OCI-LY3 (cell line): ENCODE measurements at regions not wholly inside any gene's neighbourhood (a gene's known extent, or its start where the extent isn't known, plus 50 kb on each side); places are given as distances from the start of the nearest gene placed in this dataset.

Experiments
- H2AFZ ChIP-seq: fragments of 200-600, 300-600 bp; shearing (Covaris generic); 2 replicates; pipeline ENCODE4 v1.6.0; 2014; ENCODE audit warnings: antibody characterized with exemption, low read depth, low read length
- H3K27ac ChIP-seq: fragments of 200-600, 300-600 bp; sonication (generic); 2 replicates; pipeline ENCODE4 v1.5.1; 2014; ENCODE audit warnings: mild to moderate bottlenecking, low read length, moderate library complexity, mixed read lengths
- H3K27me3 ChIP-seq: fragments of 200-600, 300-600 bp; sonication (generic); 2 replicates; pipeline ENCODE4 v1.6.1; 2014; ENCODE audit warnings: low read depth, low read length, mixed read lengths
- H3K36me3 ChIP-seq: fragments of 200-600, 300-600 bp; sonication (generic); replicated peaks from 2 replicates; pipeline ENCODE3; 2014; ENCODE audit warnings: low read depth, low read length, mixed read lengths
- H3K4me1 ChIP-seq: fragments of 300-600, 200-600 bp; sonication (generic); 2 replicates; pipeline ENCODE4 v1.6.1; 2014; ENCODE audit warnings: low read length, mixed read lengths
- H3K4me2 ChIP-seq: fragments of 200-600, 300-600 bp; sonication (generic); 2 replicates; pipeline ENCODE4 v1.6.1; 2014; ENCODE audit warnings: low read length, mixed read lengths
- H3K4me3 ChIP-seq: fragments of 300-600, 200-600 bp; sonication (generic); 2 replicates; pipeline ENCODE4 v1.5.1; 2014; ENCODE audit warnings: antibody characterized with exemption, mild to moderate bottlenecking, low read length, moderate library complexity
- H3K79me2 ChIP-seq: fragments of 300-600, 200-600 bp; shearing (Covaris generic); 2 replicates; pipeline ENCODE4 v1.6.1; 2014; ENCODE audit warnings: mild to moderate bottlenecking, low read length, mixed read lengths
- H3K9ac ChIP-seq: fragments of 300-600, 200-600 bp; shearing (Covaris generic); 2 replicates; pipeline ENCODE4 v1.6.0; 2014; ENCODE audit warnings: mild to moderate bottlenecking, low read length, moderate library complexity
- H3K9me3 ChIP-seq: fragments of 200-600, 300-600 bp; shearing (Covaris generic); 2 replicates; pipeline ENCODE4 v1.6.1; 2014; ENCODE audit warnings: low read length, mixed read lengths; ENCODE audit not compliant: insufficient read depth
- H4K20me1 ChIP-seq: fragments of 200-600, 300-600 bp; sonication (generic); 2 replicates; pipeline ENCODE4 v1.6.1; 2016; ENCODE audit warnings: low read length, mixed read lengths; ENCODE audit not compliant: insufficient read depth
- EZH2phosphoT487 ChIP-seq: fragments of 200-600 bp; shearing (Covaris generic); IDR thresholded peaks from 2 replicates; pipeline ENCODE4 v1.6.1; 2018; ENCODE audit warnings: antibody characterized with exemption, mixed run types, low read depth
- TF ChIP-seq, protein P1 (sequence below): fragments of 200-600, 300-600 bp; sonication (generic); IDR thresholded peaks from 2 replicates; pipeline ENCODE4 v1.5.1; 2014; ENCODE audit warnings: antibody characterized with exemption, low read length, low read depth

DNA sequence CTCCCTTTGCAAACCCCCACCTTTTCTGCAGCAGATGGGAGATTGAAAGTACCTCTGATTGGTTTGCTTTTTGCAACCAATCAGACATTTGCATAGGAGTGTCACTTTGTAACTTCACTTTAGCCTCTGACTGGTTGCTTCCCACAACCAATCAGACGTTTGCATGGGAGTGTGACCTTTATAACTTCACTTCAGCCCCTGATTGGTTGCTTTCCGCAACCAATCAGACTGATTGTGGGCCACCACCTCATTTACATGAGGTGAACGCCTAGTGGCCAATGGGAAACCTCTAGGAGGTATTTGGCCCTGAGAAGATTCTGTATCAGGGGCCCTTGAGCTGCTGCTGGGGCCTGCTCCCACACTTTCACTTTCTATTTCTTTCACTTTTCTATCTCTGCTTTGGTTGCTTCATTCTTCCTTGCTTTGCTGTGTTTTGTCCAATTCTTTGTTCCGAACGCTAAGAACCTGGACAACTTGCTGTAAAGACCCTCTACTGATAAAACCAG is 106.0 kb upstream of the PRICKLE1 start:
- Histone ChIP-seq H3K27ac (no peak overlapping the region), H4K20me1 (no peaks in the 10 kb centered on the region), H3K9ac (no peak overlapping the region), H3K4me1 (no peaks in the 10 kb centered on the region), H3K79me2 (no peaks in the 10 kb centered on the region), H3K4me2 (no peak overlapping the region), H3K9me3 (no peaks in the 10 kb centered on the region), H2AFZ (no peak overlapping the region), H3K36me3 (no peaks in the 10 kb centered on the region), H3K4me3 (no peak overlapping the region), H3K27me3 (no peaks in the 10 kb centered on the region)
- TF ChIP-seq EZH2phosphoT487, result no peak
- TF ChIP-seq, protein P1, sequence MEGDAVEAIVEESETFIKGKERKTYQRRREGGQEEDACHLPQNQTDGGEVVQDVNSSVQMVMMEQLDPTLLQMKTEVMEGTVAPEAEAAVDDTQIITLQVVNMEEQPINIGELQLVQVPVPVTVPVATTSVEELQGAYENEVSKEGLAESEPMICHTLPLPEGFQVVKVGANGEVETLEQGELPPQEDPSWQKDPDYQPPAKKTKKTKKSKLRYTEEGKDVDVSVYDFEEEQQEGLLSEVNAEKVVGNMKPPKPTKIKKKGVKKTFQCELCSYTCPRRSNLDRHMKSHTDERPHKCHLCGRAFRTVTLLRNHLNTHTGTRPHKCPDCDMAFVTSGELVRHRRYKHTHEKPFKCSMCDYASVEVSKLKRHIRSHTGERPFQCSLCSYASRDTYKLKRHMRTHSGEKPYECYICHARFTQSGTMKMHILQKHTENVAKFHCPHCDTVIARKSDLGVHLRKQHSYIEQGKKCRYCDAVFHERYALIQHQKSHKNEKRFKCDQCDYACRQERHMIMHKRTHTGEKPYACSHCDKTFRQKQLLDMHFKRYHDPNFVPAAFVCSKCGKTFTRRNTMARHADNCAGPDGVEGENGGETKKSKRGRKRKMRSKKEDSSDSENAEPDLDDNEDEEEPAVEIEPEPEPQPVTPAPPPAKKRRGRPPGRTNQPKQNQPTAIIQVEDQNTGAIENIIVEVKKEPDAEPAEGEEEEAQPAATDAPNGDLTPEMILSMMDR, result no peak

DNA sequence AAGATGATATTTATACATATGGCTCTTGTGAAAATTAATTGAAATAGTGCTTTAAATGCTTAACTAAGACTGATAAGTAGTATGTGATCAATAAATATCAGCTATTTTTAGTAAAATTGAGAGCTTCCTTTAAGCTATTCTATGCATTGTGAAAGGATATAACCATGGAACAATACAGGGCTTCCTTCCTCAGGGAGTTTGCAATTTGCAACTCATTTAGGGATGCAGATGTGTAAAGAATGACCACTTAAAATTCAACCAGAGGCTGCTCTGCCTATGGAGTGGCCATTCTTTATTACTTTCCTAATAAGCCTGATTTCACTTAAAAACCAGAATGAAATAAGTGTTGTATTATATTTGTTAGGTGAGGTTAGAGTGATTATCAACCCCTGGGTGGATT is 103.2 kb upstream of the PRICKLE1 start:
- Histone ChIP-seq H4K20me1 (no peaks in the 10 kb centered on the region), H3K36me3 (no peaks in the 10 kb centered on the region), H3K4me1 (no peaks in the 10 kb centered on the region), H2AFZ (no peak overlapping the region), H3K4me3 (no peak overlapping the region), H3K27ac (no peak overlapping the region), H3K4me2 (no peak overlapping the region), H3K79me2 (no peaks in the 10 kb centered on the region), H3K9me3 (no peaks in the 10 kb centered on the region), H3K27me3 (no peaks in the 10 kb centered on the region), H3K9ac (no peak overlapping the region)
- no peak for TF ChIP-seq EZH2phosphoT487
- TF ChIP-seq, protein P1, result no peak

DNA sequence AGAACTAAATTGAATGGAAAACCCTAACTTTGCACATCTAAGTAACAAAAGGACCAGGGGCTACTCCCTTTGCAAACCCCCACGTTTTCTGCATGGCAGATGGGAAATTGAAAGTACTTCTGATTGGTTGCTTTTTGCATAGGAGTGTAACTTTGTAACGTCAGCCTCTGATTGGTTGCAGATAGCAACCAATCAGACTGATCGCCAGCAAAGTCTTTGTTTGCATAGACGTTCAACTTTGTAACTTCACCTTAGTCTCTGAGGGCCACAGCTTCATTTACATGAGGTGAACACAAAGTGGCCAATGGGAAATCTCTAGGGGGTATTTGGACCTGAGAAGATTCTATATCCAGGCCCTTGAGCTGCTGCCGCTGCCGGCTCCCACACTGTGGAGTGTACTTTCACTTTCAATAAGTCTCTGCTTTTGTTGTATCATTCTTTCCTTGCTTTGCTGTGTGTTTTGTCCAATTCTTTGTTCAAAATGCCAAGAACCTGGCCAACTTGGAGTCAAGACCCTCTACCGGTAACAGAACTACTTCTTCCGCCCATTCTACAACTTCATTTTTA is 102.5 kb upstream of the PRICKLE1 start:
- H2AFZ ChIP-seq, result no peak overlapping the region
- H3K27me3 ChIP-seq, result no peaks in the 10 kb centered on the region
- H3K9ac ChIP-seq, result no peak overlapping the region
- TF ChIP-seq EZH2phosphoT487, result no peak
- TF ChIP-seq, protein P1, result no peak
- H3K36me3 ChIP-seq, result no peaks in the 10 kb centered on the region
- no peak overlapping the region for H3K4me2 ChIP-seq
- no peaks in the 10 kb centered on the region for H3K79me2 ChIP-seq
- H3K27ac ChIP-seq, result no peak overlapping the region
- H3K4me3 ChIP-seq, result no peak overlapping the region
- no peaks in the 10 kb centered on the region for H3K9me3 ChIP-seq
- H3K4me1 ChIP-seq, result no peaks in the 10 kb centered on the region
- no peaks in the 10 kb centered on the region for H4K20me1 ChIP-seq

DNA sequence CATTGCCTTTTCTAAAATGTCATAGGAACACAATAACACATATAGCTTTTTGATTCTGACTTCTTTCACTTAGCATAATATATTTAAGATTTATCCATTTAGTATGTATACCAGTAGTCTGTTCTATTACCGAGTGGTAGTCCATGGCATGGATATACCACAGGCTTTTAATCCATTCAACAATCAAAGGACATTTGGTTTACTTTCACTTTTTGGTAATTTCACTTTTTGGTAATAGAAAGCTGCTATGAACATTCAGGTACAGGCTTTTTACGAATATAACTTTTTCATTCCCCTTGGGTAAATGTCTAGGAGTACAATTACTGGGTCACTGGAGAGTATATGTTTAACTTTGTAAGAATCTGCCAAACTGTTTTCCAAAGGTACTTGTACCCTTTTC is 100.7 kb upstream of the PRICKLE1 start:
- Histone ChIP-seq H3K9me3 (no peaks in the 10 kb centered on the region), H3K79me2 (no peaks in the 10 kb centered on the region), H2AFZ (no peak overlapping the region), H3K4me2 (no peak overlapping the region), H3K4me1 (no peaks in the 10 kb centered on the region), H3K27me3 (no peaks in the 10 kb centered on the region), H4K20me1 (no peaks in the 10 kb centered on the region), H3K9ac (no peak overlapping the region), H3K36me3 (no peaks in the 10 kb centered on the region), H3K4me3 (no peak overlapping the region), H3K27ac (no peak overlapping the region)
- no peak for TF ChIP-seq EZH2phosphoT487
- TF ChIP-seq, protein P1, result no peak
